ENCODE measurements at regions not wholly inside any gene's neighbourhood (a gene's known extent, or its start where the extent isn't known, plus 50 kb on each side); places are given as distances from the start of the nearest gene placed in this dataset.
"Not testable (repeated sequence)": the region's sequence is repeated elsewhere in the genome, so short reads cannot be mapped to it uniquely, and the experiment has no call there.

DNA sequence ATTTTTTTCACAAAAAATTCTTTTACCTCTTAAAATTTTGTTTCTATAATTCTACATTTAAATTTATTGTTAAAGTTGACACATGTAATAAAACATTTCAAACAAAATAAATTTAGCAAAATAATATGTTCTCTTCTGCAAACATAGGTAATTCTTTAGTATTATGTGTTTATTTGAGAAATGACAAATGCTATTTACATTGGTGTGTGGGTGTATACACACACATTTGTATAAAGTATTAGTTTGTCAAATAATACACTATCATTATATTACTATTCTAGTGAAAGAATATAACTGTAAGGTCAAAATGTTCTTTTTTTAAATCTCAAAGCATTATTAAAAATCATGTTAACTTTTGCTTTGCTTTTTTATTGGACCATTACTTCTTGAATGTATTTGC lies 1370.6 kb downstream of the SI start:
- Histone ChIP-seq H3K36me3 (no peaks in the 10 kb centered on the region), H3K27me3 (no peaks in the 10 kb centered on the region), H3K9me3 (no peaks in the 10 kb centered on the region), H3K27ac (no peak overlapping the region), H3K4me3 (replicated peaks in 1 of 3) (no peak overlapping the region), H3K4me1 (no peaks in the 10 kb centered on the region)
- DNase-seq, result no peak
- intact Hi-C loops (cut with DNase I), result no loop called here
- TF ChIP-seq, protein P1, sequence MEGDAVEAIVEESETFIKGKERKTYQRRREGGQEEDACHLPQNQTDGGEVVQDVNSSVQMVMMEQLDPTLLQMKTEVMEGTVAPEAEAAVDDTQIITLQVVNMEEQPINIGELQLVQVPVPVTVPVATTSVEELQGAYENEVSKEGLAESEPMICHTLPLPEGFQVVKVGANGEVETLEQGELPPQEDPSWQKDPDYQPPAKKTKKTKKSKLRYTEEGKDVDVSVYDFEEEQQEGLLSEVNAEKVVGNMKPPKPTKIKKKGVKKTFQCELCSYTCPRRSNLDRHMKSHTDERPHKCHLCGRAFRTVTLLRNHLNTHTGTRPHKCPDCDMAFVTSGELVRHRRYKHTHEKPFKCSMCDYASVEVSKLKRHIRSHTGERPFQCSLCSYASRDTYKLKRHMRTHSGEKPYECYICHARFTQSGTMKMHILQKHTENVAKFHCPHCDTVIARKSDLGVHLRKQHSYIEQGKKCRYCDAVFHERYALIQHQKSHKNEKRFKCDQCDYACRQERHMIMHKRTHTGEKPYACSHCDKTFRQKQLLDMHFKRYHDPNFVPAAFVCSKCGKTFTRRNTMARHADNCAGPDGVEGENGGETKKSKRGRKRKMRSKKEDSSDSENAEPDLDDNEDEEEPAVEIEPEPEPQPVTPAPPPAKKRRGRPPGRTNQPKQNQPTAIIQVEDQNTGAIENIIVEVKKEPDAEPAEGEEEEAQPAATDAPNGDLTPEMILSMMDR (IDR thresholded peaks at IDR 0.05), result no peak
- no peak for TF ChIP-seq POLR2A (IDR thresholded peaks at IDR 0.05)

DNA sequence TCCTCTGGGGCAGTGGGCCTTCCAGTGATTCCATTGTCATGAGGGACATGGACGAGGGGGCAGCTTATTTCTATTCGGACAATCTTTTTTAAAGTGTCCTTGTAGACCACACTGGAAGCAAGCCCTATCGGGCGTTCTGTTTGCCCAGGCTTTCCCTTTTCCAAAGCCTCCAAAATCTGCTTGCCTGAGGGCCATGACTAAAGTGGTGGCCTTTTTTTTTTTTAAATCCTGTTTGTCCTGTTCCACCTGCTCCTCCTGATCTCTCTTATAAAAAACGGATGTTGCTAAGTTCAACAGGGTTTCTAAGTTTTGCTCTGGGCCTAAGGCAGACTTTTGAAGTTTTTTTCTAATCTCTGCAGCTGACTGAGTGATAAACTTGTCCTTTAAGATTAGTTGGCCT lies 1380.1 kb downstream of the SI start:
- 45 to 51% methylated on average over 5 of the region's 5 CpGs for WGBS, 2 donors
- H3K4me3 ChIP-seq (replicated peaks in 1 of 3); H3K9me3 ChIP-seq; intact Hi-C loops (cut with DNase I); H3K27ac ChIP-seq; DNase-seq; H3K36me3 ChIP-seq; H3K4me1 ChIP-seq; H3K27me3 ChIP-seq: not testable (repeated sequence)

- H3K4me3 ChIP-seq (replicated peaks in 1 of 3), result no peak overlapping the region
- 85 to 95% methylated on average over 1 of the region's 1 CpG for WGBS, 2 donors
- no peaks in the 10 kb centered on the region for H3K9me3 ChIP-seq
- DNase-seq, result no peak
- no peaks in the 10 kb centered on the region for H3K27me3 ChIP-seq
- H3K4me1 ChIP-seq, result no peaks in the 10 kb centered on the region
- H3K27ac ChIP-seq, result no peak overlapping the region
- intact Hi-C loops (cut with DNase I), result no loop called here
- TF ChIP-seq POLR2A (IDR thresholded peaks at IDR 0.05), result no peak
- TF ChIP-seq, protein P1 (IDR thresholded peaks at IDR 0.05), result no peak
- H3K36me3 ChIP-seq, result no peaks in the 10 kb centered on the region
These were observed 1385.8 kb downstream of the SI start for GRCh38 chr3:163692494-163692893.

DNA sequence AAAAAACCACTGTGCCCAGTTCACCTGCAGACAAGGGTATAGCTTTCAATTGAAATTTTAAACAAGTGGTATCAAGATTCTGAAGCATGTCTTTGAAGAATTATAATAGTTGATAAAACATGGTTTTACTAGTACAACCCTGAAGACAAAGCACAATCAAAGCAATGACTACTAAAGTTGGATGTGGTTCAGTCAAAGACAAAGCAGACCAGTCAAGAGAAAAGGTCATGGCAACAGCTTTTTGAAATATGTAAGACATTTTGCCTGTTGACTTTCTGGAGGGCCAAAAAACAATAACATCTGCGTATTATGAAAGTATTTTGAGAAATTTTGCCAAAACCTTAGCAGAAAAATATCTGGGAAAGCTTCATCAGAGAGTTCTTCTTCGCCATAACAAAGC lies 1393.6 kb downstream of the SI start:
- TF ChIP-seq, protein P1 (IDR thresholded peaks at IDR 0.05), result no peak
- TF ChIP-seq POLR2A (IDR thresholded peaks at IDR 0.05), result no peak
- no peak overlapping the region for H3K4me3 ChIP-seq (replicated peaks in 1 of 3)
- intact Hi-C loops (cut with DNase I), result no loop called here
- WGBS, 2 donors, result 67 to 73% methylated on average over 2 of the region's 2 CpGs
- no peak overlapping the region for H3K27ac ChIP-seq
- DNase-seq, result no peak
- no peaks in the 10 kb centered on the region for H3K9me3 ChIP-seq
- no peaks in the 10 kb centered on the region for H3K27me3 ChIP-seq
- H3K36me3 ChIP-seq, result no peaks in the 10 kb centered on the region
- H3K4me1 ChIP-seq, result no peaks in the 10 kb centered on the region

DNA sequence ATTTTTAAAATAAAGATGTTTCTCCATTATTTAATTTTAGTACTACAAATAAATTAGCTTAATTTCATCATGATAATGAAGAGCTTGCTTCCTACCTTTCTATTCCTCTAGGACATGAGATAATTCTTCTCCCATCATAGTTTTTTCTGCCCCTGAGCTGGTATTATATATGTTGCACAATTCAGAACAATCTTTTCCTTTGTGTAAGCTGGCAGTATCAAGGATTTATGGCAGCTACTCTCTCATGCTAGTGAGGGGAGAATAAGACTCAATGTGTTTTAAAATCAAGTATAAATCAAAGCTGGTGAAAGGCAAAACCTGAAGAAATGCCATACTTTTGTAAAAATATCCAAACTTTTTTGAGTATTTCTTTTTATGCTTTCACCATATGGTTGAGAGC lies 1405.3 kb downstream of the SI start:
- Histone ChIP-seq H3K4me3 (replicated peaks in 1 of 3) (no peak overlapping the region), H3K4me1 (no peaks in the 10 kb centered on the region), H3K36me3 (no peaks in the 10 kb centered on the region), H3K27me3 (no peaks in the 10 kb centered on the region), H3K9me3 (no peaks in the 10 kb centered on the region), H3K27ac (no peak overlapping the region)
- intact Hi-C loops (cut with DNase I), result no loop called here
- no peak for DNase-seq
- no peak for TF ChIP-seq POLR2A (IDR thresholded peaks at IDR 0.05)
- TF ChIP-seq, protein P1 (IDR thresholded peaks at IDR 0.05), result no peak

- 94 to 100% methylated on average over 3 of the region's 3 CpGs for WGBS, 2 donors
- no peaks in the 10 kb centered on the region for H3K27me3 ChIP-seq
- H3K27ac ChIP-seq, result no peak overlapping the region
- no peak for DNase-seq
- H3K4me3 ChIP-seq (replicated peaks in 1 of 3), result no peak overlapping the region
- H3K4me1 ChIP-seq, result no peaks in the 10 kb centered on the region
- H3K36me3 ChIP-seq, result no peaks in the 10 kb centered on the region
- intact Hi-C loops (cut with DNase I), result no loop called here
- no peak for TF ChIP-seq POLR2A (IDR thresholded peaks at IDR 0.05)
- TF ChIP-seq, protein P1 (IDR thresholded peaks at IDR 0.05), result no peak
- no peaks in the 10 kb centered on the region for H3K9me3 ChIP-seq
These were observed 1407.1 kb downstream of the SI start for GRCh38 chr3:163671201-163671600.
